HCT116 (cell line): ENCODE measurements at regions not wholly inside any gene's neighbourhood (a gene's known extent, or its start where the extent isn't known, plus 50 kb on each side); places are given as distances from the start of the nearest gene placed in this dataset.

Experiments
- ATAC-seq: fragments of 200-7000 bp; cut with Tn5 transposase; 2 replicates; pipeline ENCODE4 v1.9.1; 2020; ENCODE audit warnings: mild to moderate bottlenecking, moderate library complexity
- BruUV-seq: library from RNA; stranded (reverse); fragments of 400-500 nt; replicated peaks from 2 replicates; lab custom pipeline; 2021; lab: Mats Ljungman, UMichigan
- CTCF ChIA-PET: fragments of 300-600 bp; sonication (Branson Sonifier 250); formaldehyde crosslinking; loops from one replicate; lab custom pipeline; 2021; ENCODE audit warnings: antibody characterized with exemption; lab: Charles Lee
- POLR2A ChIA-PET: fragments of 300-600, 350-600 bp; sonication (Branson Sonifier 250); formaldehyde crosslinking; loops from one replicate; lab custom pipeline; 2021; ENCODE audit warnings: antibody characterized with exemption; lab: Charles Lee
- RAD21 ChIA-PET, 2 experiments: fragments of 300-600 bp; sonication (Branson Sonifier 250); formaldehyde crosslinking; loops; one replicate each; lab custom pipeline; 2023; ENCODE audit warnings: low total read pairs in 2 of 2; ENCODE audit not compliant: uncharacterized antibody in 2 of 2, unreplicated experiment in 2 of 2, low non-redundant PET in 1 of 2; lab: Charles Lee
- DNase-seq: peaks from one replicate; pipeline ENCODE4 v3.0.0-alpha.2; 2010; ENCODE audit warnings: low read depth, low spot score
- H2AFZ ChIP-seq: fragments of 200-600 bp; shearing (Covaris generic), sonication (generic); 2 replicates; pipeline ENCODE4 v1.6.1; 2017; ENCODE audit warnings: low read depth, mixed run types, mixed read lengths, antibody characterized with exemption, low read length; ENCODE audit not compliant: poor library complexity, severe bottlenecking
- H3K27ac ChIP-seq: 2 replicates; pipeline ENCODE4 v1.5.1; 2012; ENCODE audit warnings: low read depth, low read length
- H3K27me3 ChIP-seq: fragments of 200-600 bp; sonication (generic); 2 replicates; pipeline ENCODE4 v1.6.1; 2016; ENCODE audit warnings: mixed run types, low read length, mixed read lengths; ENCODE audit not compliant: insufficient read depth
- H3K36me3 ChIP-seq, 2 experiments: fragments of 200-500 bp in 1 of 2; fragments of 200-600 bp in 1 of 2; sonication (Bioruptor generic) in 1 of 2; sonication (generic) in 1 of 2; 2 replicates each; pipeline versions ENCODE4 v1.5.1 to v1.6.1; 2014 to 2016; ENCODE audit warnings: low read length in 2 of 2, inconsistent platforms in 1 of 2, mixed read lengths in 1 of 2, mixed run types in 1 of 2; ENCODE audit not compliant: insufficient read depth in 2 of 2, control insufficient read depth in 1 of 2
- H3K4me1 ChIP-seq, 2 experiments: fragments of 200-600 bp in 1 of 2; sonication (generic) in 1 of 2; 2 replicates each; pipeline versions ENCODE4 v1.5.1 to v1.6.1; 2012 to 2017; ENCODE audit warnings: low read length in 2 of 2, inconsistent platforms in 1 of 2, mild to moderate bottlenecking in 1 of 2, mixed read lengths in 1 of 2, mixed run types in 1 of 2, moderate library complexity in 1 of 2; ENCODE audit not compliant: insufficient read depth in 2 of 2, control insufficient read depth in 1 of 2
- H3K4me2 ChIP-seq: fragments of 200-600 bp; sonication (generic); 2 replicates; pipeline ENCODE4 v1.6.1; 2017; ENCODE audit warnings: mixed run types, low read length, mixed read lengths
- H3K4me3 ChIP-seq, 2 experiments: fragments of 200-600 bp in 1 of 2; sonication (generic) in 1 of 2; replicated peaks in 1 of 2; 2 replicates each; pipeline ENCODE4 v1.5.1; 2011 to 2016; ENCODE audit warnings: low read length in 2 of 2, control low read depth in 1 of 2, low read depth in 1 of 2, mild to moderate bottlenecking in 1 of 2, mixed read lengths in 1 of 2, mixed run types in 1 of 2
- H3K79me2 ChIP-seq: fragments of 200-600 bp; sonication (generic); 2 replicates; pipeline ENCODE4 v1.6.1; 2017; ENCODE audit warnings: mild to moderate bottlenecking, mixed run types, low read length, moderate library complexity, mixed read lengths; ENCODE audit not compliant: insufficient read depth
- H3K9ac ChIP-seq: fragments of 200-600 bp; sonication (generic); 2 replicates; pipeline ENCODE4 v1.6.1; 2016; ENCODE audit warnings: low read length, mixed read lengths
- H3K9me2 ChIP-seq: fragments of 200-600 bp; sonication (generic), shearing (Covaris generic); 2 replicates; pipeline ENCODE4 v1.6.1; 2017; ENCODE audit warnings: mixed run types, mild to moderate bottlenecking, moderate library complexity; ENCODE audit not compliant: insufficient read depth
- H3K9me3 ChIP-seq, 2 experiments: fragments of 200-500 bp in 1 of 2; fragments of 200-600 bp in 1 of 2; sonication (Bioruptor generic) in 1 of 2; sonication (generic) in 1 of 2; 2 replicates each; pipeline ENCODE4 v1.6.1; 2014 to 2017; ENCODE audit warnings: low read length in 2 of 2, mixed read lengths in 2 of 2, inconsistent platforms in 1 of 2, low read depth in 1 of 2, mild to moderate bottlenecking in 1 of 2, mixed run types in 1 of 2, moderate library complexity in 1 of 2; ENCODE audit not compliant: control insufficient read depth in 1 of 2, insufficient read depth in 1 of 2
- H4K20me1 ChIP-seq: fragments of 200-600 bp; sonication (generic), shearing (Covaris generic); 2 replicates; pipeline ENCODE4 v1.6.1; 2017; ENCODE audit warnings: mixed run types, mild to moderate bottlenecking, moderate library complexity; ENCODE audit not compliant: insufficient read depth
- ATF3 ChIP-seq: IDR thresholded peaks from 2 replicates; pipeline ENCODE4 v1.6.1; 2012
- CEBPB ChIP-seq: IDR thresholded peaks from 2 replicates; pipeline ENCODE4 v1.6.1; 2012; ENCODE audit warnings: low read depth
- CTCF ChIP-seq, 3 experiments: fragments of 200-600 bp in 1 of 3; sonication (generic) in 1 of 3; IDR thresholded peaks in 2 of 3; conservative IDR thresholded peaks in 1 of 3; 2 replicates each; pipeline ENCODE4 v1.5.1; 2012 to 2017; ENCODE audit warnings: low read depth in 2 of 3, low read length in 2 of 3, antibody characterized with exemption in 1 of 3, borderline replicate concordance in 1 of 3, control low read depth in 1 of 3, mild to moderate bottlenecking in 1 of 3, mixed read lengths in 1 of 3, mixed run types in 1 of 3, moderate library complexity in 1 of 3; ENCODE audit not compliant: insufficient read depth in 1 of 3
- EGR1 ChIP-seq: IDR thresholded peaks from 2 replicates; pipeline ENCODE4 v1.6.1; 2012; ENCODE audit warnings: low read depth
- EZH2 ChIP-seq: fragments of 200-600 bp; sonication (generic); IDR thresholded peaks from 2 replicates; pipeline ENCODE4 v1.6.1; 2017; ENCODE audit warnings: antibody characterized with exemption, mixed run types
- JUND ChIP-seq: IDR thresholded peaks from 2 replicates; pipeline ENCODE4 v1.6.1; 2012
- POLR2AphosphoS5 ChIP-seq: IDR thresholded peaks from 2 replicates; pipeline ENCODE4 v1.6.1; 2011; ENCODE audit warnings: mild to moderate bottlenecking, low read depth, low read length, moderate library complexity
- SIN3A ChIP-seq: IDR thresholded peaks from 2 replicates; pipeline ENCODE4 v1.6.1; 2012; ENCODE audit warnings: low read depth
- YY1 ChIP-seq: IDR thresholded peaks from 2 replicates; pipeline ENCODE4 v1.6.1; 2011; ENCODE audit warnings: low read length, low read depth, moderate library complexity, mild to moderate bottlenecking; ENCODE audit not compliant: insufficient replicate concordance; ENCODE audit errors: extremely low read depth
- intact Hi-C: fragments of 100-400 bp; cut with micrococcal nuclease; formaldehyde crosslinking; loops from 2 replicates; pipeline ENCODE4 v1.10.0; 2022
- TF ChIP-seq, protein P1 (sequence below): IDR thresholded peaks from 2 replicates; pipeline ENCODE4 v1.6.1; 2012

DNA sequence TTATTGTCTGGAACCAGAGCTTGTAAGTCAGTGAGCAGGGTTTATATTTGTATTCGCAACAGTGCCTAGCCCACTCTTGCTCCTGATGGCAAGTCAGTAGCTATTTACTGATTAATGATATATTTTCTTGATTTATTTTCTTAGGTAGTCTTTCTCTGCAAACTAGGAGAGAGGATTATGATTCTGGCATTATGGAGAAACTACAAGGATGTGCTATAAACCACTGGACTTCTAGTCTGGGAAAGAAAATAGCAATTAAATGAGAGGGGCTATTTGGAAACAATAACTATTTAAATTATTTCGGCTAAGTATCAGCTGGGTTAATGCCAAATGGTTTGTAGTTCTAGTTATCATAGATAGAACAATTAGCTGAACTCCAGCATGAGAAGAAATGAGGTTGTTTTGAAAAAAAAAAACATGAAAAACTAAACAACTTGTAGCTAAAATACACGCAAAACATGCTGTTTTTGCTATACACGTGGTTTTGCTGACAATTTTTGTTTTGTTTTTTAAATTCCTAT lies 304.9 kb upstream of the TCF21 start:
- Histone ChIP-seq H3K79me2 (no peaks in the 10 kb centered on the region), H3K36me3 (no peaks in the 10 kb centered on the region), H3K9ac (no peak overlapping the region), H3K9me2 (no peaks in the 10 kb centered on the region), H3K4me1 (no peaks in the 10 kb centered on the region), H3K27me3 (no peaks in the 10 kb centered on the region), H3K9me3 (no peaks in the 10 kb centered on the region), H3K4me3 (no peak overlapping the region), H4K20me1 (no peaks in the 10 kb centered on the region), H3K4me2 (no peak overlapping the region), H2AFZ (no peak overlapping the region), H3K27ac (no peak overlapping the region)
- no TSS peak for BruUV-seq
- ChIA-PET CTCF (no interaction called here), POLR2A (interaction anchor here (0.6 kb wide), 1 partner anchor 1141 kb away, joined by 3 read pairs; no protein-coding TSS in a partner anchor), RAD21 (no interaction called here)
- intact Hi-C loops = no loop called here
- DNase-seq = no peak
- no peak for ATAC-seq
- TF ChIP-seq JUND (no peak), ATF3 (no peak), EGR1 (no peak), POLR2AphosphoS5 (no peak), YY1 (no peak), SIN3A (no peak), CEBPB (no peak), EZH2 (no peak), CTCF (IDR thresholded peaks at IDR 0.05 in 2 of 3, conservative IDR thresholded peaks at IDR 0.05 in 1 of 3; ENCODE audit: borderline replicate concordance in 1 of 3, insufficient read depth in 1 of 3, low read depth in 2 of 3, low read length in 2 of 3) (no peak)
- TF ChIP-seq, protein P1, sequence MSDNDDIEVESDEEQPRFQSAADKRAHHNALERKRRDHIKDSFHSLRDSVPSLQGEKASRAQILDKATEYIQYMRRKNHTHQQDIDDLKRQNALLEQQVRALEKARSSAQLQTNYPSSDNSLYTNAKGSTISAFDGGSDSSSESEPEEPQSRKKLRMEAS = no peak
